Stimulated activated CD4-positive, alpha-beta T cell treated with anti-CD3 and anti-CD28 coated beads, Interleukin-1b, Interleukin-23, amount 100 ng/mL, for 24 hours (primary cell): ENCODE measurements at regions not wholly inside any gene's neighbourhood (a gene's known extent, or its start where the extent isn't known, plus 50 kb on each side); places are given as distances from the start of the nearest gene placed in this dataset.
"Not testable (repeated sequence)": the region's sequence is repeated elsewhere in the genome, so short reads cannot be mapped to it uniquely, and the experiment has no call there.

ENCODE experiments used
- DNase-seq, 4 experiments: peaks; one replicate each; pipeline ENCODE4 v3.0.0-alpha.2; 2020; ENCODE audit warnings: low read depth in 4 of 4, low spot score in 1 of 4

- no peak for DNase-seq
Measured at GRCh38 chr12:13404111-13404628, 207.6 kb downstream of the EMP1 start.

GRCh38 chr12:13391375-13391774 is 194.8 kb downstream of the EMP1 start:
- DNase-seq = not testable (repeated sequence)

GRCh38 chr12:13390918-13391317 is 194.4 kb downstream of the EMP1 start:
- no peak for DNase-seq

GRCh38 chr12:13390381-13390861 is 193.9 kb downstream of the EMP1 start:
- no peak for DNase-seq

- DNase-seq = no peak
Measured at GRCh38 chr12:13387101-13387500, 190.6 kb downstream of the EMP1 start.

- no peak for DNase-seq
Measured at GRCh38 chr12:13386323-13387039, 190.0 kb downstream of the EMP1 start.

GRCh38 chr12:13383379-13383778 is 186.9 kb downstream of the EMP1 start:
- no peak for DNase-seq

- no peak for DNase-seq
Measured at GRCh38 chr12:13380297-13380696, 183.8 kb downstream of the EMP1 start.

GRCh38 chr12:13379531-13380188 is 183.1 kb downstream of the EMP1 start:
- DNase-seq = no peak

- no peak for DNase-seq
Measured at GRCh38 chr12:13377698-13378097, 181.2 kb downstream of the EMP1 start.

- DNase-seq = no peak
Measured at GRCh38 chr12:13376610-13377373, 180.3 kb downstream of the EMP1 start.

GRCh38 chr12:13375583-13376345 is 179.2 kb downstream of the EMP1 start:
- no peak for DNase-seq

GRCh38 chr12:13374793-13375192 is 178.3 kb downstream of the EMP1 start:
- no peak for DNase-seq

GRCh38 chr12:13373803-13374202 is 177.3 kb downstream of the EMP1 start:
- no peak for DNase-seq

- DNase-seq = no peak
Measured at GRCh38 chr12:13373131-13373530, 176.6 kb downstream of the EMP1 start.

GRCh38 chr12:13372386-13372785 is 175.9 kb downstream of the EMP1 start:
- DNase-seq = no peak

GRCh38 chr12:13371797-13372196 is 175.3 kb downstream of the EMP1 start:
- DNase-seq = no peak

GRCh38 chr12:13371367-13371766 is 174.8 kb downstream of the EMP1 start:
- no peak for DNase-seq

- no peak for DNase-seq
Measured at GRCh38 chr12:13369474-13370056, 173.0 kb downstream of the EMP1 start.

GRCh38 chr12:13368971-13369370 is 172.4 kb downstream of the EMP1 start:
- DNase-seq = no peak

- no peak for DNase-seq
Measured at GRCh38 chr12:13368431-13368830, 171.9 kb downstream of the EMP1 start.
